Natural killer cell (primary cell): ENCODE measurements at regions not wholly inside any gene's neighbourhood (a gene's known extent, or its start where the extent isn't known, plus 50 kb on each side); places are given as distances from the start of the nearest gene placed in this dataset.

ENCODE experiments used
- ATAC-seq, 3 donors: fragments of 150-1000 bp in 2 of 3; fragments of 200-7000 bp in 1 of 3; cut with Tn5 transposase; 1 replicate in 1 of 3; 2 replicates in 2 of 3; pipeline ENCODE4 v1.10.0; 2021; ENCODE audit warnings: mild to moderate bottlenecking in 2 of 3, moderate library complexity in 2 of 3
- DNase-seq, 2 donors: peaks; one replicate each; pipeline versions ENCODE4 v3.0.0 to v3.0.0-alpha.2; 2013 to 2021; ENCODE audit warnings: mixed read lengths in 1 of 2
- H3K27ac ChIP-seq: one replicate; pipeline ENCODE4 v1.5.1; 2013; ENCODE audit warnings: mild to moderate bottlenecking, low read length
- H3K27me3 ChIP-seq: one replicate; pipeline ENCODE4 v1.6.1; 2013; ENCODE audit warnings: low read length; ENCODE audit not compliant: control insufficient read depth, insufficient read depth
- H3K36me3 ChIP-seq: one replicate; pipeline ENCODE4 v1.6.1; 2013; ENCODE audit warnings: low read length; ENCODE audit not compliant: control insufficient read depth, insufficient read depth
- H3K4me1 ChIP-seq: one replicate; pipeline ENCODE4 v1.6.1; 2013; ENCODE audit warnings: low read length; ENCODE audit not compliant: control insufficient read depth, insufficient read depth
- H3K4me3 ChIP-seq: one replicate; pipeline ENCODE4 v1.5.1; 2013; ENCODE audit warnings: low read length
- H3K9me3 ChIP-seq: one replicate; pipeline ENCODE4 v1.6.1; 2013; ENCODE audit warnings: low read length; ENCODE audit not compliant: control insufficient read depth, insufficient read depth
- H3K27ac Mint-ChIP-seq, 2 donors: one replicate each; pipeline ENCODE4 v1.8.0; 2022; ENCODE audit warnings: mild to moderate bottlenecking in 2 of 2, mixed read lengths in 2 of 2, moderate library complexity in 1 of 2
- H3K27me3 Mint-ChIP-seq, 2 donors: one replicate each; pipeline ENCODE4 v1.8.0; 2022; ENCODE audit warnings: low read depth in 2 of 2, mixed read lengths in 2 of 2
- H3K36me3 Mint-ChIP-seq: one replicate; pipeline ENCODE4 v1.8.0; 2022; ENCODE audit warnings: mixed read lengths
- H3K4me1 Mint-ChIP-seq, 2 donors: one replicate each; pipeline ENCODE4 v1.8.0; 2022; ENCODE audit warnings: mixed read lengths in 2 of 2
- H3K4me3 Mint-ChIP-seq: one replicate; pipeline ENCODE4 v1.8.0; 2022; ENCODE audit warnings: mild to moderate bottlenecking, moderate library complexity, mixed read lengths
- H3K9me3 Mint-ChIP-seq, 2 donors: one replicate each; pipeline ENCODE4 v1.8.0; 2022; ENCODE audit warnings: mixed read lengths in 2 of 2
- CTCF ChIP-seq: fragments of 200-600 bp; IDR thresholded peaks from one replicate; pipeline ENCODE4 v1.8.0; 2022; ENCODE audit warnings: antibody characterized with exemption
- WGBS: methylation state at CpG from one replicate; pipeline ENCODE4 v1.1.7; 2013; ENCODE audit warnings: missing lambda C conversion rate; ENCODE audit not compliant: insufficient coverage; 5-methylcytosine and 5-hydroxymethylcytosine counted together
- intact Hi-C: fragments of 100-400 bp; cut with micrococcal nuclease; formaldehyde crosslinking; loops from one replicate; pipeline ENCODE4 v1.14.2; 2022

DNA sequence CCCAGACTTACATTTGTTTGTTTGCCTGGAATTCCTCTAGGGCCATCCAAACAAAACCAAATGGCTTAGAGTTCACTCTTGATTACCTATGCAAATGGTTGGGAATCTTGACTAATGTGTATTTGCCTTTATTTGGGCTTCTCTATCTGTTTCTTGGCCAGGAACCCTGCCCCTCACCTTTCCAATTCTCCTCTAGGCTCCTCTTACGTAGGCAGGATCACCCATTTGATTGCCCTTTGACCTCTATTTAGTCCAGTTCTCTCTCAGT is 123.0 kb upstream of the DYRK2 start:
- no peak for DNase-seq
- Histone ChIP-seq H3K27me3 (no peaks in the 10 kb centered on the region), H3K27ac (no peak overlapping the region), H3K36me3 (no peaks in the 10 kb centered on the region), H3K4me1 (no peaks in the 10 kb centered on the region), H3K4me3 (no peak overlapping the region), H3K9me3 (no peaks in the 10 kb centered on the region)
- TF ChIP-seq CTCF: no peak
- Mint-ChIP-seq H3K4me3 (no peak overlapping the region), H3K4me1 (peaks cover 8 to 13% of the 10 kb centered on the region in 2 donors), H3K27me3 (no peaks in the 10 kb centered on the region), H3K9me3 (no peaks in the 10 kb centered on the region), H3K27ac (no peak overlapping the region), H3K36me3 (no peaks in the 10 kb centered on the region)
- no peak for ATAC-seq
- WGBS: no CpG with 5 or more reads among the region's 1 CpG
- intact Hi-C loops: no loop called here

DNA sequence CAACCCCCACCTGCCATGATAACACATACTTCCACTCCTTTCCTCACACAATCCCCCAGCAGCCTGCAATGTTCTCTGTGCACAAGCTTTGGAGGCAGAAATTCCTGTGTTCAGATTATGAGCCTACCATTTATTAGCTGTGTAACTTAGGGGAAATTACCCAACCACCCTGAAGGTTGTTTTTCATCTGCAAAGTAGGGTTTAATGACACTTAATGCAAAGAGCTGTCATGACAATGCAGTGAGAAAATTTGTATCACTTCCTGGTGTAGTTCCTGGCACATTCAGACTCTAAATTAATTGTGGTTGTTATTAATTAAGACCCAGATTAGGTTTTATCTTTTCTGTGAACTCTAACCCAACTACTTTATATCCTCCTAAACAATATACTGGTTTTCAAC is 122.4 kb upstream of the DYRK2 start:
- Histone ChIP-seq H3K27ac (no peak overlapping the region), H3K4me3 (no peak overlapping the region), H3K27me3 (no peaks in the 10 kb centered on the region), H3K9me3 (no peaks in the 10 kb centered on the region), H3K36me3 (no peaks in the 10 kb centered on the region), H3K4me1 (no peaks in the 10 kb centered on the region)
- Mint-ChIP-seq H3K36me3 (no peaks in the 10 kb centered on the region), H3K27me3 (no peaks in the 10 kb centered on the region), H3K4me1 (peaks cover 8 to 13% of the 10 kb centered on the region in 2 donors), H3K9me3 (no peaks in the 10 kb centered on the region), H3K27ac (no peak overlapping the region), H3K4me3 (no peak overlapping the region)
- DNase-seq (no peak), ATAC-seq (no peak)
- intact Hi-C loops: no loop called here
- no peak for TF ChIP-seq CTCF

DNA sequence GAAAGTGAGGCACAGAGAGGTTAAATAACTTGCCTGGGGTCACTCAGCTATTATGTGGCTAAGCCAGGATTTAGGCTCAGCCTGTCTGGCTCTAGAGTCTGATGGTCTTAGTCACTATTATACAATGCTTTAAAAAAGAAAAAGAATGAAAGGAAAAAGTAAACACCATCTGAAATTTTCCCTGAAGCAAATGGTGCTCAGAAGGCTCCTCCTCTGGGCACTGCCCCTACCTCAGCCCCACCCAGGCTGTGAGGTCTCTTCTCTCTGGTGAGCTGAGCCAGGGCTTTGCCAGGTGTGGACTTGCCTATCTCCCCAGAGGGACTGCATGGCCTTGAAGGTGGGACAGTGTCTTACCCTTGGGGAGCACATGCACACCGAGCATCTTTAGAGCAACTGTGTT is 117.5 kb upstream of the DYRK2 start:
- no peaks in the 10 kb centered on the region for H3K27me3 Mint-ChIP-seq
- H3K9me3 ChIP-seq: no peaks in the 10 kb centered on the region
- H3K9me3 Mint-ChIP-seq: no peaks in the 10 kb centered on the region
- H3K27ac ChIP-seq: no peak overlapping the region
- no peaks in the 10 kb centered on the region for H3K36me3 Mint-ChIP-seq
- H3K4me3 Mint-ChIP-seq: no peak overlapping the region
- DNase-seq (no peak), ATAC-seq (no peak)
- H3K36me3 ChIP-seq: no peaks in the 10 kb centered on the region
- intact Hi-C loops: no loop called here
- H3K27me3 ChIP-seq: no peaks in the 10 kb centered on the region
- H3K4me1 Mint-ChIP-seq: peaks cover 5 to 6% of the 10 kb centered on the region in 2 donors
- TF ChIP-seq CTCF: no peak
- H3K4me1 ChIP-seq: no peaks in the 10 kb centered on the region
- H3K27ac Mint-ChIP-seq: no peak overlapping the region
- WGBS: 93% methylated on average over 1 of the region's 1 CpG
- no peak overlapping the region for H3K4me3 ChIP-seq

DNA sequence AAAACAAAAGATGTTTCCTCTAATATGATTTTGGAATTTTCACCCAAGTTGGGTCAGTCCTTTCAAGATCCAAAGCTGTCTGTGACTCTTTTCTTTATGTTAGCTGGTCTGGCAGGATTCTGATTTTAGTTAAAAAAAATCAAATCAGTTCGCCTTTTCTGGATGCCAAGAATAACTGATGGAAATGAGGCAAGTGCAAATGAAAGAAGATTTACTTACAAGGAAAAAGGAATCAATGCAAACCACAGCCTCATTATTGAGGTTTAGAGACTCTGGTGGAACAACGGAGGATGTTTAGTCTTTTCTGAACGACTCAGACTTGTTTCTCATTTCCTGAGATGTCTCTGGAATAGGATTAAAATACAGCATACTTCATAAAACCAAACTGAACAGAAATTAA is 117.0 kb upstream of the DYRK2 start:
- Mint-ChIP-seq H3K4me3 (no peak overlapping the region), H3K36me3 (no peaks in the 10 kb centered on the region), H3K27ac (no peak overlapping the region), H3K9me3 (no peaks in the 10 kb centered on the region), H3K4me1 (peaks cover 1 to 5% of the 10 kb centered on the region in 2 donors), H3K27me3 (no peaks in the 10 kb centered on the region)
- Histone ChIP-seq H3K27ac (no peak overlapping the region), H3K4me1 (no peaks in the 10 kb centered on the region), H3K9me3 (no peaks in the 10 kb centered on the region), H3K4me3 (no peak overlapping the region), H3K27me3 (no peaks in the 10 kb centered on the region), H3K36me3 (no peaks in the 10 kb centered on the region)
- 64% methylated on average over 1 of the region's 3 CpGs for WGBS
- DNase-seq (no peak), ATAC-seq (no peak)
- intact Hi-C loops: no loop called here
- TF ChIP-seq CTCF: no peak
